MM.1S (cell line): ENCODE measurements at regions not wholly inside any gene's neighbourhood (a gene's known extent, or its start where the extent isn't known, plus 50 kb on each side); places are given as distances from the start of the nearest gene placed in this dataset.

Experiments
- DNase-seq: peaks from one replicate; pipeline ENCODE4 v3.0.0-alpha.2; 2015
- H2AFZ ChIP-seq: fragments of 300-600 bp; sonication (generic); 2 replicates; pipeline ENCODE4 v1.6.0; 2016; ENCODE audit warnings: antibody characterized with exemption, low read length
- H3F3A ChIP-seq: fragments of 300-600 bp; sonication (generic); 2 replicates; pipeline ENCODE4 v1.6.1; 2016; ENCODE audit warnings: mild to moderate bottlenecking, antibody characterized with exemption, low read length, moderate library complexity, mixed read lengths; ENCODE audit not compliant: insufficient read depth
- H3K27ac ChIP-seq: fragments of 300-600 bp; sonication (generic); 2 replicates; pipeline ENCODE4 v1.5.1; 2016; ENCODE audit warnings: mild to moderate bottlenecking, low read length
- H3K27me3 ChIP-seq: fragments of 300-600 bp; sonication (generic); replicated peaks from 2 replicates; pipeline ENCODE4 v1.6.0; 2016; ENCODE audit warnings: low read length; ENCODE audit not compliant: insufficient read depth
- H3K36me3 ChIP-seq: fragments of 300-600 bp; sonication (generic); replicated peaks from 2 replicates; pipeline ENCODE4 v1.6.1; 2016; ENCODE audit warnings: mild to moderate bottlenecking, low read length, mixed read lengths; ENCODE audit not compliant: insufficient read depth
- H3K4me1 ChIP-seq: fragments of 300-600 bp; sonication (generic); 2 replicates; pipeline ENCODE4 v1.6.1; 2016; ENCODE audit warnings: low read length, mixed read lengths
- H3K4me2 ChIP-seq: fragments of 300-600 bp; sonication (generic); 2 replicates; pipeline ENCODE4 v1.6.0; 2016; ENCODE audit warnings: low read depth, low read length
- H3K4me3 ChIP-seq: fragments of 300-600 bp; sonication (generic); 2 replicates; pipeline ENCODE4 v1.5.1; 2016; ENCODE audit warnings: low read length, mixed read lengths
- H3K79me2 ChIP-seq: fragments of 300-600 bp; sonication (generic); 2 replicates; pipeline ENCODE4 v1.6.1; 2016; ENCODE audit warnings: mixed run types, low read length, mixed read lengths
- H3K9ac ChIP-seq: fragments of 300-600 bp; sonication (generic); 2 replicates; pipeline ENCODE4 v1.6.1; 2016; ENCODE audit warnings: low read length, mixed read lengths
- H3K9me2 ChIP-seq: fragments of 300-600 bp; sonication (generic); replicated peaks from 2 replicates; pipeline ENCODE4 v1.6.1; 2016; ENCODE audit warnings: mild to moderate bottlenecking, low read length, mixed read lengths; ENCODE audit not compliant: insufficient read depth
- H3K9me3 ChIP-seq: fragments of 300-600 bp; sonication (generic); replicated peaks from 2 replicates; pipeline ENCODE4 v1.6.1; 2016; ENCODE audit warnings: mild to moderate bottlenecking, low read length, mixed read lengths; ENCODE audit not compliant: insufficient read depth
- H4K20me1 ChIP-seq: fragments of 300-600 bp; sonication (generic); 2 replicates; pipeline ENCODE4 v1.6.1; 2016; ENCODE audit warnings: mild to moderate bottlenecking, low read length, moderate library complexity, mixed read lengths; ENCODE audit not compliant: insufficient read depth
- EZH2 ChIP-seq: fragments of 300-600 bp; sonication (generic); optimal IDR thresholded peaks from 2 replicates; pipeline ENCODE3; 2017; ENCODE audit warnings: low read depth, mild to moderate bottlenecking, antibody characterized with exemption, low read length, mixed read lengths
- EZH2phosphoT487 ChIP-seq: fragments of 300-600 bp; sonication (generic); IDR thresholded peaks from 2 replicates; pipeline ENCODE4 v1.6.1; 2018; ENCODE audit warnings: antibody characterized with exemption, low read length
- TF ChIP-seq, protein P1 (sequence below): fragments of 300-600 bp; sonication (generic); IDR thresholded peaks from 2 replicates; pipeline ENCODE4 v1.5.1; 2016; ENCODE audit warnings: antibody characterized with exemption, low read length, mixed read lengths

DNA sequence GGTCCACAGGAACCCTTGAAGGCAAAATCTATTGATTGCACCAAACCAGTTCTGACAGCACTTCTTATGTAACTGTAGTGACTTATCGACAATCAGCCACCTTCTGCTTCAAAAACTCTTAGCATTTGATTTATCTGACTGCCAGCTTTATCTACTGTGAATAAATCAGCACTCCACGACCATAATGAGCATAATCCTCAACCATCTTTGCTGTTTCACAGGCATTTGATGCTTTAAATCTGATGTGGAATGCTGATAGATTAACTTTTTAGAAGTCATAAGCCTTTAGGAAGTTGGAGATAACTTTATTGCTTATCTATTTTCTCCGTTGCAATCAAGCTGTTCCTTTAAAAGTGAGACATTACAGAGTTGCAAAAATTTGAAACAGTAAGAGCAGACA is 101.5 kb upstream of the PTCHD4 start:
- no peaks in the 10 kb centered on the region for H3K79me2 ChIP-seq
- no peaks in the 10 kb centered on the region for H3K27me3 ChIP-seq
- no peak overlapping the region for H3K27ac ChIP-seq
- no peak overlapping the region for H3K4me3 ChIP-seq
- H3K9me3 ChIP-seq, result no peaks in the 10 kb centered on the region
- H3K9me2 ChIP-seq, result no peaks in the 10 kb centered on the region
- peak overlapping the region; percentile 71; the same call in 1 of the 2 replicates for H2AFZ ChIP-seq
- no peak for DNase-seq
- no peak overlapping the region for H3K4me2 ChIP-seq
- no peaks in the 10 kb centered on the region for H3K36me3 ChIP-seq
- no peaks in the 10 kb centered on the region for H4K20me1 ChIP-seq
- TF ChIP-seq, protein P1, sequence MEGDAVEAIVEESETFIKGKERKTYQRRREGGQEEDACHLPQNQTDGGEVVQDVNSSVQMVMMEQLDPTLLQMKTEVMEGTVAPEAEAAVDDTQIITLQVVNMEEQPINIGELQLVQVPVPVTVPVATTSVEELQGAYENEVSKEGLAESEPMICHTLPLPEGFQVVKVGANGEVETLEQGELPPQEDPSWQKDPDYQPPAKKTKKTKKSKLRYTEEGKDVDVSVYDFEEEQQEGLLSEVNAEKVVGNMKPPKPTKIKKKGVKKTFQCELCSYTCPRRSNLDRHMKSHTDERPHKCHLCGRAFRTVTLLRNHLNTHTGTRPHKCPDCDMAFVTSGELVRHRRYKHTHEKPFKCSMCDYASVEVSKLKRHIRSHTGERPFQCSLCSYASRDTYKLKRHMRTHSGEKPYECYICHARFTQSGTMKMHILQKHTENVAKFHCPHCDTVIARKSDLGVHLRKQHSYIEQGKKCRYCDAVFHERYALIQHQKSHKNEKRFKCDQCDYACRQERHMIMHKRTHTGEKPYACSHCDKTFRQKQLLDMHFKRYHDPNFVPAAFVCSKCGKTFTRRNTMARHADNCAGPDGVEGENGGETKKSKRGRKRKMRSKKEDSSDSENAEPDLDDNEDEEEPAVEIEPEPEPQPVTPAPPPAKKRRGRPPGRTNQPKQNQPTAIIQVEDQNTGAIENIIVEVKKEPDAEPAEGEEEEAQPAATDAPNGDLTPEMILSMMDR, result no peak
- TF ChIP-seq EZH2phosphoT487 (no peak), EZH2 (no peak)
- no peak overlapping the region for H3K9ac ChIP-seq
- no peaks in the 10 kb centered on the region for H3K4me1 ChIP-seq
- no peaks in the 10 kb centered on the region for H3F3A ChIP-seq

DNA sequence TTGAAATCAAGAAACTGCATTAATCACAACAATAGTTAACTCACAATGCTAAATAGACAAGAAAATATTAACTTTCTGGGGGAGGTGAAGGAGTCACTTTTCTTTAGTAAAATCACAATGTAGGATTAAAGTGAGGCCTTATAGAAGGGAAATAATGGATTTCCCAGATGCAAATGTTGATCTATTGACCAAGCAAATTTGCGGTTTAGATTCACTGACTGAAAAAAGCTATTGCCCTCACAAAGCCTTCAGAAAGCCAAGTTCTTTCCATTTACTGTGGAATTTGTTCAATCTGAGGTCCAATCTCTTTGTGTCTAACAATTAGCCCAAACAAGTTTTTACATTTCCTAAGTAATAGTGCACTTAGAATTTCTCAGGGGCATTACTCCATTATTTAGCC is 95.1 kb upstream of the PTCHD4 start:
- H3K27ac ChIP-seq, result no peak overlapping the region
- no peaks in the 10 kb centered on the region for H3K27me3 ChIP-seq
- H3K79me2 ChIP-seq, result no peaks in the 10 kb centered on the region
- no peak overlapping the region for H3K4me2 ChIP-seq
- H3K9ac ChIP-seq, result no peak overlapping the region
- H3K36me3 ChIP-seq, result no peaks in the 10 kb centered on the region
- TF ChIP-seq, protein P1, result no peak
- no peak for TF ChIP-seq EZH2phosphoT487
- TF ChIP-seq EZH2, result no peak
- no peaks in the 10 kb centered on the region for H3K4me1 ChIP-seq
- no peak for DNase-seq
- H2AFZ ChIP-seq, result no peak overlapping the region
- H4K20me1 ChIP-seq, result no peaks in the 10 kb centered on the region
- H3K9me2 ChIP-seq, result no peaks in the 10 kb centered on the region
- H3K9me3 ChIP-seq, result no peaks in the 10 kb centered on the region
- no peak overlapping the region for H3K4me3 ChIP-seq
- H3F3A ChIP-seq, result no peaks in the 10 kb centered on the region

DNA sequence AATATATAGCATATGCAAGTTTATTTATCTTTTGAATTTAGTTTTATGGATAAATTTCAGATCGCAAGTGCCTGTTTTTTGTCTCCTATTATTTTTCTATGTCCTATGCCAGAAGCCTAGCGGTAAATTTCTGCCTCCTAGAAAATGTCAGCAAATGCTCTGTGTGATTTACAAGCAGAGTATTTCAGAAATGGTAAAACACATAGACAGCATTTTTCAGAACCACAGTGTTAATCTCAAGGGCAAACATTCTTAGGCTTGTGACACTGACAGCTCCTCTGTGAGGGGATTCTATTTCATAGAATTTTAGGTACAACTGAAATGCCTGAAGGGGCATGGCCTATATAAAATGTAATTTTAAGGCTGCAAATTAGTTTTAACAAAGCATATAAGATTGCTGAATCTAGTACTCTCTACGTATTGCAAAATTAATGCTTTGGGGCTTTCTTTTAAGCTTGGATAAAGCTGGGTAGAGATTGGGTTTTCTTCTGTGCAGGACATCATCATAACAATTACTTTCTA is 89.9 kb upstream of the PTCHD4 start:
- no peak overlapping the region for H3K9ac ChIP-seq

More for the DNA sequence above, 89.9 kb upstream of the PTCHD4 start:
- H3K79me2 ChIP-seq, result no peaks in the 10 kb centered on the region
- TF ChIP-seq EZH2phosphoT487 (no peak), EZH2 (no peak)
- TF ChIP-seq, protein P1, result no peak
- no peaks in the 10 kb centered on the region for H4K20me1 ChIP-seq
- no peak overlapping the region for H2AFZ ChIP-seq
- DNase-seq, result no peak
- H3K4me2 ChIP-seq, result no peak overlapping the region
- no peaks in the 10 kb centered on the region for H3K4me1 ChIP-seq
- no peaks in the 10 kb centered on the region for H3K27me3 ChIP-seq
- no peaks in the 10 kb centered on the region for H3F3A ChIP-seq
- no peak overlapping the region for H3K4me3 ChIP-seq
- no peaks in the 10 kb centered on the region for H3K9me2 ChIP-seq
- no peaks in the 10 kb centered on the region for H3K36me3 ChIP-seq
- no peaks in the 10 kb centered on the region for H3K9me3 ChIP-seq
- no peak overlapping the region for H3K27ac ChIP-seq
